Panc1 (cell line): ENCODE measurements at regions not wholly inside any gene's neighbourhood (a gene's known extent, or its start where the extent isn't known, plus 50 kb on each side); places are given as distances from the start of the nearest gene placed in this dataset.

ENCODE experiments used
- POLR2AphosphoS5 ChIP-seq: IDR thresholded peaks from 2 replicates; pipeline ENCODE4 v1.6.1; 2012; ENCODE audit warnings: mild to moderate bottlenecking, low read depth, low read length, moderate library complexity
- SIN3A ChIP-seq: IDR thresholded peaks from 2 replicates; pipeline ENCODE4 v1.6.1; 2012; ENCODE audit warnings: low read depth, mild to moderate bottlenecking, low read length, moderate library complexity, borderline replicate concordance; ENCODE audit not compliant: insufficient read depth
- TCF7L2 ChIP-seq: IDR thresholded peaks from 2 replicates; pipeline ENCODE4 v1.6.1; 2011; ENCODE audit warnings: mild to moderate bottlenecking, low read depth, low read length, inconsistent platforms
- TF ChIP-seq, protein P1 (sequence below): fragments of 450-650 bp; IDR thresholded peaks from 2 replicates; pipeline ENCODE4 v1.5.1; 2017; ENCODE audit warnings: mild to moderate bottlenecking

DNA sequence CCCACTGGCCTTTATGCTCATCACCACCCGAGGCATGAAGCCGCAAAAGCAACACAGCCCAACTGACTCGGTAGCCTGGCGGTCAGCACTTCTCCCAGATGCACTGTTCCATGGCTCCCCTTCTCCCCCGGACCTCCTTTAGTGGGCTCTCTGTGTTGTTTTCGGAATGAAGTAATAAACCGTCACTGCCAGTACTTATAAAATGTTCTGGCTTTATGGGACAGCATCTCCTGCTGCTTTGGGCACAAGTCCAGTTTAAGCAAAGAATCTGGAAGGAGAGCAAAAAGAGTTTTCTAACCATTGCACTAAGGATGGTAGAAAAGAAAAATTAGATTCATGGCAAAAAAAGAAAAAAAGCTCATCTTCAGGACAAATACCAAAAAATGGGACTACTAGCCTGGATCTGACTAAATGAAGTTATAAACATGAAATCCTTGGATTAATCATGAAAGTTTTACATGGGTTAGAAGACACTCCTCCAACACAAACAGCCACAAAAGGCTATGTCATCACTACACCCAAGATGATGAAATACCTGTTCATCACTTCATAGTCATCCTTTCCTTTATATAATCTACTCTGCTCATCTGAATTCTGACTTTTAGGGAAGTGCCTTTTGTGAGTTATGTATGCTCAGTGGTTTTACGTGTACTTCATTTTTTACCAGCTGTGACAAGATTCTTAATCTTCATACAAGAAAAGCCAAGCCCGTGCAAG is 89.5 kb upstream of the UBE2E2 start:
- TF ChIP-seq POLR2AphosphoS5 (no peak), TCF7L2 (no peak), SIN3A (no peak)
- TF ChIP-seq, protein P1, sequence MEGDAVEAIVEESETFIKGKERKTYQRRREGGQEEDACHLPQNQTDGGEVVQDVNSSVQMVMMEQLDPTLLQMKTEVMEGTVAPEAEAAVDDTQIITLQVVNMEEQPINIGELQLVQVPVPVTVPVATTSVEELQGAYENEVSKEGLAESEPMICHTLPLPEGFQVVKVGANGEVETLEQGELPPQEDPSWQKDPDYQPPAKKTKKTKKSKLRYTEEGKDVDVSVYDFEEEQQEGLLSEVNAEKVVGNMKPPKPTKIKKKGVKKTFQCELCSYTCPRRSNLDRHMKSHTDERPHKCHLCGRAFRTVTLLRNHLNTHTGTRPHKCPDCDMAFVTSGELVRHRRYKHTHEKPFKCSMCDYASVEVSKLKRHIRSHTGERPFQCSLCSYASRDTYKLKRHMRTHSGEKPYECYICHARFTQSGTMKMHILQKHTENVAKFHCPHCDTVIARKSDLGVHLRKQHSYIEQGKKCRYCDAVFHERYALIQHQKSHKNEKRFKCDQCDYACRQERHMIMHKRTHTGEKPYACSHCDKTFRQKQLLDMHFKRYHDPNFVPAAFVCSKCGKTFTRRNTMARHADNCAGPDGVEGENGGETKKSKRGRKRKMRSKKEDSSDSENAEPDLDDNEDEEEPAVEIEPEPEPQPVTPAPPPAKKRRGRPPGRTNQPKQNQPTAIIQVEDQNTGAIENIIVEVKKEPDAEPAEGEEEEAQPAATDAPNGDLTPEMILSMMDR, result no peak
